ENCODE measurements at regions not wholly inside any gene's neighbourhood (a gene's known extent, or its start where the extent isn't known, plus 50 kb on each side); places are given as distances from the start of the nearest gene placed in this dataset.

DNA sequence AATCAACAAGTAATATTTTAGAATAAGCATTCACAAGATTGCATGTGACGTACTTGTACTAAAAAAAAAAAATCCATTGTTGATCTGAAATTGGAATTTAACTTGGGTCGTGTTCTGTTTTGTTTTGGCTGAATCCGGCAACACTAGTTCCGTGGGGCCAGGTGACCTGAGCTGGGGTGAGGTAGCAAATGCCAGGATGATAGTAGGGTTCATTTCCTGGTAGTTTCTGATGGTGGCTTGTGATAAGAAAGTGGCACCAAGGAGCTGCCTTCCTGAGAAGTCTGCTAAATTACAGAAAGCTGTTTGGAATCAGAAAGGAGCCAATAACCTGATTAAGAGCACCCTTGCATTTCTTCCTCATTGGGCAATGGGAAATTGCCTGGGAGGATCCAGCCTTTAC, 126.4 kb upstream of the DLX2 start:
- H3K36me3 ChIP-seq: no peaks in the 10 kb centered on the region
- H3K4me3 ChIP-seq: no peak overlapping the region
- no peak for DNase-seq (ENCODE audit: low read depth in 1 of 2, low spot score in 1 of 2)
- no peak overlapping the region for H3K27ac ChIP-seq
- TF ChIP-seq, protein P1, sequence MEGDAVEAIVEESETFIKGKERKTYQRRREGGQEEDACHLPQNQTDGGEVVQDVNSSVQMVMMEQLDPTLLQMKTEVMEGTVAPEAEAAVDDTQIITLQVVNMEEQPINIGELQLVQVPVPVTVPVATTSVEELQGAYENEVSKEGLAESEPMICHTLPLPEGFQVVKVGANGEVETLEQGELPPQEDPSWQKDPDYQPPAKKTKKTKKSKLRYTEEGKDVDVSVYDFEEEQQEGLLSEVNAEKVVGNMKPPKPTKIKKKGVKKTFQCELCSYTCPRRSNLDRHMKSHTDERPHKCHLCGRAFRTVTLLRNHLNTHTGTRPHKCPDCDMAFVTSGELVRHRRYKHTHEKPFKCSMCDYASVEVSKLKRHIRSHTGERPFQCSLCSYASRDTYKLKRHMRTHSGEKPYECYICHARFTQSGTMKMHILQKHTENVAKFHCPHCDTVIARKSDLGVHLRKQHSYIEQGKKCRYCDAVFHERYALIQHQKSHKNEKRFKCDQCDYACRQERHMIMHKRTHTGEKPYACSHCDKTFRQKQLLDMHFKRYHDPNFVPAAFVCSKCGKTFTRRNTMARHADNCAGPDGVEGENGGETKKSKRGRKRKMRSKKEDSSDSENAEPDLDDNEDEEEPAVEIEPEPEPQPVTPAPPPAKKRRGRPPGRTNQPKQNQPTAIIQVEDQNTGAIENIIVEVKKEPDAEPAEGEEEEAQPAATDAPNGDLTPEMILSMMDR (IDR thresholded peaks at IDR 0.05; ENCODE audit: low read depth, low read length): no peak
- H3K9me3 ChIP-seq (ENCODE audit: low read depth): no peaks in the 10 kb centered on the region
- H3K4me1 ChIP-seq (ENCODE audit: low read depth): peaks cover 2% of the 10 kb centered on the region
- H3K27me3 ChIP-seq: peaks cover 17% of the 10 kb centered on the region

DNA sequence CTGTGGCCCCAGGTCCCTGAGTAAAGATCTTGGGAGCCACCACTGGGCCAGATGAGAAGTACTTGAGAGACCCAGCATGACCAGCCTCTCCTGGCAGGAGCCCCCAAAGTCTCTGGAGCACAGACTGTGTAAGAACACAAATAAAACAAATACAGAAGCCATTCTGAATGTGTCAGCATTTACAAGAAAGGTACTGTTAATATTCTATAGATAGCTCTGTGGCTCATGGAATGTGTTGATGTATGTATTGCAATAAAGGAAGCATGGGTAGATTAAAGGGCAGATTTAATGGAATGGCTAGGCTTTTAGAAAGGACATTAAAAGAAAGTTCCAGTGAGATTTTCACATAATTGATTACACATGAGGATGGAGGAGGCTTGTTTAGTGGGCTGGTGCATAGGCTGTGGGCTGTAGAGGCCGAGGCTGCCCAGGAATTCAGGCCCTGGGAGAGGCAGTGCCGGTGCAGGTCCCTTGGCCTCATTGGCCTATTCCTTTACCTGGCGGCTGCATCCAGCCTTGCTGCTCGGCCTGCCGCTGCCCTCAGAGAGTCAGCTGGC, 127.7 kb upstream of the DLX2 start:
- no peak overlapping the region for H3K4me3 ChIP-seq
- peaks cover 2% of the 10 kb centered on the region for H3K4me1 ChIP-seq (ENCODE audit: low read depth)
- H3K27ac ChIP-seq: no peak overlapping the region
- H3K36me3 ChIP-seq: no peaks in the 10 kb centered on the region
- TF ChIP-seq, protein P1 (IDR thresholded peaks at IDR 0.05; ENCODE audit: low read depth, low read length): no peak
- no peaks in the 10 kb centered on the region for H3K9me3 ChIP-seq (ENCODE audit: low read depth)
- H3K27me3 ChIP-seq: peaks cover 26% of the 10 kb centered on the region
- no peak for DNase-seq (ENCODE audit: low read depth in 1 of 2, low spot score in 1 of 2)

DNA sequence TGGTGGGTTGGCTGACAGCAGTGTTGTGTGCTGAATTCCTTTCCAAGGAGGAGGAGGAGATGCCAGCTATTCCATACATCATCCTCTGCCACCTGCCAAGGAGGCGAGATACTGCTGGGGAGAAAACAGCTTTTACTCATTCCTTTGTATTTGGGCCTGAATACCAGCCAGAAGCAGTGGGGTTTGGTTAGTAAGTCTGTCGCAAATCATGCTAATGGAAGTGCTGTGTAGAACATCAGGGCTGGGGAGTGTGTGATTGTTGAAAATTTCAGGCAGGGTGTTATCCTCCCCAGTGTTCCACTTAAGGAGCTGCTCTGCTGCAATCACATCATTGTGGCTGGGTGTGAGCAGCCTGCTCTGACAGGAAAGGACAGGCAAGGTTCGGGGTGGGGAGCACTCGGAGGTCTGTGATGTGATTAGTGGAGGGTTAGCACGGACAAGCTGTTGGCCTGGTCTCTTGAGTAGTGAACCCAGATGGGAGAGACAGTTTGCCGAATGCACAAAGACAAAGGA, 128.2 kb upstream of the DLX2 start:
- H3K27me3 ChIP-seq: peaks cover 30% of the 10 kb centered on the region
- H3K27ac ChIP-seq: no peak overlapping the region
- H3K4me3 ChIP-seq: no peak overlapping the region
- no peaks in the 10 kb centered on the region for H3K9me3 ChIP-seq (ENCODE audit: low read depth)
- TF ChIP-seq, protein P1 (IDR thresholded peaks at IDR 0.05; ENCODE audit: low read depth, low read length): no peak
- peaks cover 2% of the 10 kb centered on the region for H3K4me1 ChIP-seq (ENCODE audit: low read depth)
- peak in 1 of 2 donors; percentile 23 for DNase-seq (ENCODE audit: low read depth in 1 of 2, low spot score in 1 of 2)
- H3K36me3 ChIP-seq: no peaks in the 10 kb centered on the region

DNA sequence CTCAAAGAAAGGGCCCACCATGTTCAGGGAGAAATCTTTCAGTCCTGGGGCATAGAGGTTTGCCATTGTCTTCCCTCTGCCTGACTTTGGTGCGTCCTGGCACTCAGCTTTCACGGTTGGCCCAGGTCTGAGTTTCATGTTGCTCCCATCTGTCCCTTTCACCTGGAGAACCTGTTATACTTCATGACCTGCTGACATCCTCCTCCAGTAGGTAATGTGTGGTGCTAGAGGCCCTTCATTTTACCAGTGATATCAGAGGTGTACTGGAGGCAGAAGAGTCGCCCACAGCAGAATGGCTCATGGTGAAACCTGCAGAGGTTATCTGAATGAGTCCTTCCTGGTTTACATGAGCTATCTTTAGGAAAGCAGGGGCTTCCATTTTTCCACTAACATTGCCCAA, 128.8 kb upstream of the DLX2 start:
- no peak for DNase-seq (ENCODE audit: low read depth in 1 of 2, low spot score in 1 of 2)
- no peak overlapping the region for H3K27ac ChIP-seq

DNA sequence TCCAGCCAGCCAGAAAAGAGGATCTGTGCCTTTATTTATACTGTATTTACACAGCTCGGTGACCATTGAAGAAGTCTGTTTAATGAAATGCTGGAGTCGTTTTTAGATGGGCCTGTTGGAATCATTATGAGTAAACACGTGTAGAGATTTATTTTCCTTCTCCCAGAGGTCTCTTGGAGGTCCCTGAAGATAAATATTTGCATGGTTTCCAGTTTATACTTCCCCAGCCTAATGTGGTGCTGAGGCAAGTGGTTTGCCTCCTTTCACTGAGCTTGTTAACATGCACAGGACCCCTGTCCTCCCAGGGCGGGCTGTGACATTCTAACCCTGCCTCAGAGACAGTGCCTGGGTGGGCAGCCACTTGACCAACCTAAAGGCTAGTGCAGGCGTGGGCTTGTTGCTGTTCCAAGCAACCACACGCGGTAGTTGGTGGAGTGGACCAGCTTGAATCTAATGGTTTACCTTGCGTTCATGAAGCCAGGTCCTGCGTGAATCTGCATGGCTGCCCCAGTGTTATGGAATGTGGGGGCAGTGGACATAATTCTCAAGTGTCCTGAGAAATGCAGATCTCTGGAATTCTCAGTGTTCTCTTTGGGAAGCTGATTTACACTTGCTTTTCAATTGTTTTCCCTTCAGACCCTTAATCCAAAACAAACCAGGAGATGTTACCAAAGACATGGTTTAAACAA, 130.2 kb upstream of the DLX2 start:
- Histone ChIP-seq H3K4me3 (no peak overlapping the region), H3K4me1 (ENCODE audit: low read depth) (peaks cover 2% of the 10 kb centered on the region), H3K9me3 (ENCODE audit: low read depth) (no peaks in the 10 kb centered on the region), H3K27me3 (peaks cover 43% of the 10 kb centered on the region), H3K27ac (no peak overlapping the region), H3K36me3 (no peaks in the 10 kb centered on the region)
- no peak for DNase-seq (ENCODE audit: low read depth in 1 of 2, low spot score in 1 of 2)
- TF ChIP-seq, protein P1 (IDR thresholded peaks at IDR 0.05; ENCODE audit: low read depth, low read length): no peak

More for the DNA sequence above, 128.8 kb upstream of the DLX2 start:
- Histone ChIP-seq H3K27me3 (peaks cover 36% of the 10 kb centered on the region), H3K36me3 (no peaks in the 10 kb centered on the region), H3K9me3 (ENCODE audit: low read depth) (no peaks in the 10 kb centered on the region), H3K4me1 (ENCODE audit: low read depth) (peaks cover 2% of the 10 kb centered on the region), H3K4me3 (no peak overlapping the region)
- TF ChIP-seq, protein P1 (IDR thresholded peaks at IDR 0.05; ENCODE audit: low read depth, low read length): no peak

All from cardiac muscle cell (in vitro differentiated cells and primary cell).